ENCODE measurements at regions not wholly inside any gene's neighbourhood (a gene's known extent, or its start where the extent isn't known, plus 50 kb on each side); places are given as distances from the start of the nearest gene placed in this dataset.

DNA sequence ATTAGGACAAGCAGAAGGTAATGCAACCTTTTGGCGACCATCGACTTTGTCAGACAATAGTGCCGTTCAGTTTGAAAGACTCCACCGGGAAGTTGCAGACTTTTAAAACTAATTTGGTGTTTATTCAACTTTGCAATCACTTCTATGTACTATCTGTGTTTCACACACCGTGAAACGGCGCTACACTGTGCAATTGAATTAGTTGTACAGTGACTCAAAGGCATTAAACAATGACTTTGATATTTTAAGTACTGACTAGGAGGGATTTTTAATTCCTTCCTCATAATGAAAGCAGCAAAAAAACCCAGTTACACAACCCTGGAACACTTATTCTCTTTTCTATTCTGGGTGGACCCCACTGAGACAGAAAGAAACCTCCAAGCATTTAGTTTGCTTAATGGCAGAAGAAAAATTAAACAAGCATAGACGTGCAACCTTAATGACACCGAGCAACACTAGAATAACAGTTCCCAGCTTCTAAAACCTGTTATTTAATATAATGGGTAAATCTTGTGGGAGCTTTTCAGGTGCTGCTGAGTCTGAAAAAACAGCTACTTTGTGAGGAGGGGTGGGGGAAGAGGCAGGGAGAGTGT is 176.8 kb downstream of the LMO4 start:
- no peak for DNase-seq (ENCODE audit: low read depth)
- H3K4me3 ChIP-seq (ENCODE audit: low read depth, low read length) = no peak overlapping the region
- TF ChIP-seq, protein P1, sequence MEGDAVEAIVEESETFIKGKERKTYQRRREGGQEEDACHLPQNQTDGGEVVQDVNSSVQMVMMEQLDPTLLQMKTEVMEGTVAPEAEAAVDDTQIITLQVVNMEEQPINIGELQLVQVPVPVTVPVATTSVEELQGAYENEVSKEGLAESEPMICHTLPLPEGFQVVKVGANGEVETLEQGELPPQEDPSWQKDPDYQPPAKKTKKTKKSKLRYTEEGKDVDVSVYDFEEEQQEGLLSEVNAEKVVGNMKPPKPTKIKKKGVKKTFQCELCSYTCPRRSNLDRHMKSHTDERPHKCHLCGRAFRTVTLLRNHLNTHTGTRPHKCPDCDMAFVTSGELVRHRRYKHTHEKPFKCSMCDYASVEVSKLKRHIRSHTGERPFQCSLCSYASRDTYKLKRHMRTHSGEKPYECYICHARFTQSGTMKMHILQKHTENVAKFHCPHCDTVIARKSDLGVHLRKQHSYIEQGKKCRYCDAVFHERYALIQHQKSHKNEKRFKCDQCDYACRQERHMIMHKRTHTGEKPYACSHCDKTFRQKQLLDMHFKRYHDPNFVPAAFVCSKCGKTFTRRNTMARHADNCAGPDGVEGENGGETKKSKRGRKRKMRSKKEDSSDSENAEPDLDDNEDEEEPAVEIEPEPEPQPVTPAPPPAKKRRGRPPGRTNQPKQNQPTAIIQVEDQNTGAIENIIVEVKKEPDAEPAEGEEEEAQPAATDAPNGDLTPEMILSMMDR (IDR thresholded peaks at IDR 0.05; ENCODE audit: insufficient read depth, low read depth, low read length, missing control alignments) = no peak

DNA sequence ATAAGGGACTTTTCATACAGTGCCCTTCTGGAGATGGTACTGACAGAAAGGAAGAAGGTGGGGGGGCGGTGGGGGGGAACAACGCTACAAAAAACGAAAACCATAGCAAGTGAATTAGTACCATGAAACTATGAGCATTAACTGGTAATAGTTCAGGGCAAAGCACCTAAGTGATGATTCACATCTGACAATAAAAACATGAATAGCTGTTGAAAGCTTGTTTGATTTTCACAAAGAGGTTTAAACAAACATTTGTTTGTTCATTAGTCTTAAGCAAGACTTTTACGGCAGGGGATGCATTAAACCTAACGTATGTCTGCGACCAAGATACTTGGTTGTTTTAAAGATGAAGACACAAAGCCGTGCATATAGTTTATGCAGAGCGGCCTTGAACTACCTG is 177.5 kb downstream of the LMO4 start:
- TF ChIP-seq, protein P1 (IDR thresholded peaks at IDR 0.05; ENCODE audit: insufficient read depth, low read depth, low read length, missing control alignments) = no peak
- DNase-seq (ENCODE audit: low read depth) = no peak
- H3K4me3 ChIP-seq (ENCODE audit: low read depth, low read length) = no peak overlapping the region

DNA sequence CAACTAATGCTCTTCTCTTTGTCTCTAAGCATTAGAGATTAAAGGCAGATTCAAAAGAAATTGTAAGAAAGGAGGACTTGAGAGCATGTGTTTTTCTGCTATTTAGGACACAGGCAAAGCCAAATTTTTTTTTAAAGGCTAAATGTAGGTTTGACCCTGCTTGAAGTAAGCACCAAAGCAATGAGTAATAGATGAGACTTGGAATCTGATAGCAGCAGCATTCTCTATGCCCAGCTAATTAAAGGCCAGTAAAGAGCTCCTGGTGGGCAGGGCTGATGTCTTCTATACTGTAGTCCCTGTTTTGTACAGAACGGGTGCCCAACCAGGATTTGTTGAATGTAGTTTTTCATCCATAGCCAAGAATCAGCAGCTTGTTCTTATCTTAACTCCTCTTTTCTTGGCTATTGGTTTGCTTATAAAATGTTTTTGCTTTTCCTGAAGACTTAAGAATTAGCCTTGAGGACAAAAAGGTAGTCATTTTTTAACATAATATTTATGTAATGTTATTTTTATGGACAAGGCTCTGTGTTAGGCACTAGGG is 179.6 kb downstream of the LMO4 start:
- no peak for DNase-seq (ENCODE audit: low read depth)
- TF ChIP-seq, protein P1 (IDR thresholded peaks at IDR 0.05; ENCODE audit: insufficient read depth, low read depth, low read length, missing control alignments) = no peak

DNA sequence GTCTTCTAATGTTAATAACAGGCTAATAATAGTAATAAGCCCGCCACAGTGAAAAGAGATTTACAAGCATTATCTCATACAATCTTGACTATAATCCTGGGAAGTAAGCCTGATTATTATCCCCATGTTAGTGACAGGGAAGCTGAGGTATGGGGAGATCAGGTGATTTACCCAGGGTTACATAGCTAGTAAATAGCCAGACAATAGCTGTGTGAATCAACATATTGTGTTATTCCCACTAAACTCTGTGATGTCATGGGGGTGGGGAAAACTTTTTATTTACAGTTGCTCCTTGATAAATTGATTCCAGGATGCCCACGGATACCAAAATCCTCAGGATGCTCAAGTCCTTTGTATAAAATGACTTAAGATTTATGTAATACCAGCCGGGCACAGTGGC is 181.9 kb downstream of the LMO4 start:
- H3K4me3 ChIP-seq (ENCODE audit: low read depth, low read length) = no peak overlapping the region
- TF ChIP-seq, protein P1 (IDR thresholded peaks at IDR 0.05; ENCODE audit: insufficient read depth, low read depth, low read length, missing control alignments) = no peak
- DNase-seq (ENCODE audit: low read depth) = no peak

More for the DNA sequence above, 179.6 kb downstream of the LMO4 start:
- no peak overlapping the region for H3K4me3 ChIP-seq (ENCODE audit: low read depth, low read length)

DNA sequence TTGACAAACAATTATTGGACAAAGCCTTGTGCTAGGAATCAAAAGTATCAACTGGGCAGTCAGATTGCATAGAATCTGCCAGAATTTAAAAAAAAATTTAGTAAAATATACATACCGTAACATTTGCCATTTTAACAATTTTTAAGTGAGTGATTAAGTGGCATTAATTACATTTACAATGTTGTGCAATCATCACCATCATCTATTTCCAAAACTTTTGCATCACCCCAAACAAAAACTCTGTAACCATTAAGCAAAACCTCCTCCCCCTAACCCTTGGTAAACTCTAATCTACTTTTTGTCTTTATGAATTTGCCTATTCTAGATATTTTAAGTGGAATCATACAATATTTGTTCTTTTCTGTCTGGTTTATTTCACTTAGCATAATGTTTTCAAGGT is 182.8 kb downstream of the LMO4 start:
- no peak for DNase-seq (ENCODE audit: low read depth)
- H3K4me3 ChIP-seq (ENCODE audit: low read depth, low read length) = no peak overlapping the region
- TF ChIP-seq, protein P1 (IDR thresholded peaks at IDR 0.05; ENCODE audit: insufficient read depth, low read depth, low read length, missing control alignments) = no peak

DNA sequence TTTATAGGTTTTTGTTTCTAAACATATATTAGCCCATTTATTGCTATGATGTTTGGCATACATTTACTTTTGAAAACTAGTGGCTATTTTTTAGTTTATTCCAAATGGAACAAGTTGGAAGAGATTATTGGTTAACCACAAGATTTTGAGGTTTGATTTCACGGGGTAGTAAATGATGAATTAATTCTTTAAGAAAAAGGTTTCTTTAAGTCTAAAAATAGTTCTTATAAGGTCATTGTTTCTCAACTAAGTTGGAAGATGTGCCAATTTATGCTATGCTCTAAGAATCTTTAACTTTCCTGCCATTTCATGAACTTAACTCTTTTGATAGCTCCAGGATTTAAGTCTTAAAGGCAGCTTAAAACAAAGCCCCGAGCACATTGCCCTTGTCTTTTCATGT is 183.8 kb downstream of the LMO4 start:
- DNase-seq (ENCODE audit: low read depth) = no peak
- TF ChIP-seq, protein P1 (IDR thresholded peaks at IDR 0.05; ENCODE audit: insufficient read depth, low read depth, low read length, missing control alignments) = no peak
- no peak overlapping the region for H3K4me3 ChIP-seq (ENCODE audit: low read depth, low read length)

DNA sequence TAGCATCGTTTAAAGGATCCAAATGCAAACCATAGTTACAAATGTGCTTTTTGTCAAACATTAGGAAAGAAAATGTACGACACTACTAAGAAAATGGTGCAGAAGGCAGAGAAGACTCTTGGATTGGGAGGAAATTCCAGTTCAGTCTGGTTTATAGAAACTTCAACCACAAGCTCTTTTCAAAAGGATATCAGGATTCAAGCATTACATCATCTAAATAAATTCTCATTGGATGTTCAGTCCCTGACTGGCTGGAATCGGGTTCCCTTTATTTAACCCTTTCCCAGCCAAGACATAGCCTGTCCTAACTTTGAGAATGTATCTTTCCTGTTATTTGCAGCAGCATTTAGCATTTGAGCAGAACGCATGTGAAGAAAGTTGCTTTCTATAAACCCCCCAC is 184.6 kb downstream of the LMO4 start:
- no peak overlapping the region for H3K4me3 ChIP-seq (ENCODE audit: low read depth, low read length)
- TF ChIP-seq, protein P1 (IDR thresholded peaks at IDR 0.05; ENCODE audit: insufficient read depth, low read depth, low read length, missing control alignments) = no peak
- DNase-seq (ENCODE audit: low read depth) = no peak
